Activated gamma-delta T cell (primary cell): ENCODE measurements at regions not wholly inside any gene's neighbourhood (a gene's known extent, or its start where the extent isn't known, plus 50 kb on each side); places are given as distances from the start of the nearest gene placed in this dataset.
"Not testable (repeated sequence)": the region's sequence is repeated elsewhere in the genome, so short reads cannot be mapped to it uniquely, and the experiment has no call there.

Source experiments
- DNase-seq: peaks from one replicate; lab custom pipeline; 2025; lab: John Stamatoyannopoulos, UW

- DNase-seq, result no peak
Observed at GRCh38 chr10:4234661-4235060, 449.7 kb upstream of the KLF6 start.

- no peak for DNase-seq
Observed at GRCh38 chr10:4231439-4231838, 446.4 kb upstream of the KLF6 start.

GRCh38 chr10:4230036-4230435, 445.0 kb upstream of the KLF6 start:
- no peak for DNase-seq

GRCh38 chr10:4229106-4229505, 444.1 kb upstream of the KLF6 start:
- DNase-seq, result no peak

- no peak for DNase-seq
Observed at GRCh38 chr10:4227586-4227985, 442.6 kb upstream of the KLF6 start.

GRCh38 chr10:4226941-4227540, 442.0 kb upstream of the KLF6 start:
- no peak for DNase-seq

- DNase-seq, result no peak
Observed at GRCh38 chr10:4224178-4224577, 439.2 kb upstream of the KLF6 start.

GRCh38 chr10:4221310-4221709, 436.3 kb upstream of the KLF6 start:
- not testable (repeated sequence) for DNase-seq

GRCh38 chr10:4219901-4220300, 434.9 kb upstream of the KLF6 start:
- no peak for DNase-seq

- DNase-seq, result no peak
Observed at GRCh38 chr10:4217653-4218052, 432.6 kb upstream of the KLF6 start.

GRCh38 chr10:4217187-4217586, 432.2 kb upstream of the KLF6 start:
- no peak for DNase-seq

GRCh38 chr10:4216726-4217125, 431.7 kb upstream of the KLF6 start:
- DNase-seq, result no peak

GRCh38 chr10:4215963-4216575, 431.1 kb upstream of the KLF6 start:
- DNase-seq, result no peak

- DNase-seq, result no peak
Observed at GRCh38 chr10:4215485-4215884, 430.5 kb upstream of the KLF6 start.

GRCh38 chr10:4214908-4215307, 429.9 kb upstream of the KLF6 start:
- DNase-seq, result no peak

GRCh38 chr10:4213441-4213840, 428.4 kb upstream of the KLF6 start:
- no peak for DNase-seq

- no peak for DNase-seq
Observed at GRCh38 chr10:4212111-4212630, 427.2 kb upstream of the KLF6 start.

GRCh38 chr10:4208499-4208898, 423.5 kb upstream of the KLF6 start:
- no peak for DNase-seq

GRCh38 chr10:4205113-4205512, 420.1 kb upstream of the KLF6 start:
- DNase-seq, result no peak

GRCh38 chr10:4202938-4203337, 417.9 kb upstream of the KLF6 start:
- DNase-seq, result no peak

- no peak for DNase-seq
Observed at GRCh38 chr10:4201866-4202825, 417.1 kb upstream of the KLF6 start.

GRCh38 chr10:4199196-4199595, 414.2 kb upstream of the KLF6 start:
- DNase-seq, result no peak

- DNase-seq, result no peak
Observed at GRCh38 chr10:4198216-4198615, 413.2 kb upstream of the KLF6 start.
